MM.1S (cell line): ENCODE measurements at regions not wholly inside any gene's neighbourhood (a gene's known extent, or its start where the extent isn't known, plus 50 kb on each side); places are given as distances from the start of the nearest gene placed in this dataset.

Experiments
- CTCF ChIP-seq: fragments of 300-600 bp; sonication (generic); IDR thresholded peaks from 2 replicates; pipeline ENCODE4 v1.5.1; 2016; ENCODE audit warnings: antibody characterized with exemption, low read length, mixed read lengths
- EZH2 ChIP-seq: fragments of 300-600 bp; sonication (generic); optimal IDR thresholded peaks from 2 replicates; pipeline ENCODE3; 2017; ENCODE audit warnings: low read depth, mild to moderate bottlenecking, antibody characterized with exemption, low read length, mixed read lengths
- EZH2phosphoT487 ChIP-seq: fragments of 300-600 bp; sonication (generic); IDR thresholded peaks from 2 replicates; pipeline ENCODE4 v1.6.1; 2018; ENCODE audit warnings: antibody characterized with exemption, low read length

GRCh38 chr2:44098891-44099290 is 69.8 kb upstream of the PPM1B start:
- TF ChIP-seq EZH2 (no peak), CTCF (no peak), EZH2phosphoT487 (no peak)
